ENCODE measurements at regions not wholly inside any gene's neighbourhood (a gene's known extent, or its start where the extent isn't known, plus 50 kb on each side); places are given as distances from the start of the nearest gene placed in this dataset.

- TF ChIP-seq CTCF (IDR thresholded peaks at IDR 0.05) (no peak), POLR2A (IDR thresholded peaks at IDR 0.05) (no peak), POLR2AphosphoS5 (IDR thresholded peaks at IDR 0.05) (no peak)
These were observed 175.7 kb upstream of the API5 start for GRCh38 chr11:43135966-43136534.
